Liver (tissue), 3 donors: ENCODE measurements at regions not wholly inside any gene's neighbourhood (a gene's known extent, or its start where the extent isn't known, plus 50 kb on each side); places are given as distances from the start of the nearest gene placed in this dataset.

Experiments
- ATF3 ChIP-seq: IDR thresholded peaks from 2 replicates; pipeline ENCODE4 v1.6.1; 2016; ENCODE audit warnings: antibody characterized with exemption
- CTCF ChIP-seq: fragments of 150-350 bp; IDR thresholded peaks from 2 replicates; pipeline ENCODE4 v1.5.1; 2017; ENCODE audit warnings: improper control_type of control experiment, low read depth, low read length; ENCODE audit not compliant: missing input control
- FOXA1 ChIP-seq: IDR thresholded peaks from 2 replicates; pipeline ENCODE4 v1.6.1; 2016; ENCODE audit warnings: antibody characterized with exemption
- GABPA ChIP-seq, 2 donors: IDR thresholded peaks in 1 of 2; conservative IDR thresholded peaks in 1 of 2; 2 replicates each; pipeline ENCODE4 v1.6.1; 2016; ENCODE audit warnings: antibody characterized with exemption in 2 of 2, mild to moderate bottlenecking in 1 of 2, moderate library complexity in 1 of 2
- JUND ChIP-seq, 2 donors: IDR thresholded peaks; 2 replicates each; pipeline ENCODE4 v1.6.1; 2016; ENCODE audit warnings: antibody characterized with exemption in 2 of 2
- RXRA ChIP-seq, 2 donors: IDR thresholded peaks; 2 replicates each; pipeline ENCODE4 v1.6.1; 2017 to 2018; ENCODE audit warnings: antibody characterized with exemption in 2 of 2, mild to moderate bottlenecking in 1 of 2
- SP1 ChIP-seq: IDR thresholded peaks from 2 replicates; pipeline ENCODE4 v1.6.1; 2018; ENCODE audit warnings: antibody characterized with exemption, mild to moderate bottlenecking
- TAF1 ChIP-seq: conservative IDR thresholded peaks from 2 replicates; pipeline ENCODE4 v1.6.1; 2016; ENCODE audit warnings: antibody characterized with exemption, mild to moderate bottlenecking
- YY1 ChIP-seq: IDR thresholded peaks from 2 replicates; pipeline ENCODE4 v1.6.1; 2016; ENCODE audit warnings: antibody characterized with exemption, mild to moderate bottlenecking
- TF ChIP-seq, protein P1 (sequence below): IDR thresholded peaks from 2 replicates; pipeline ENCODE4 v1.6.1; 2016; ENCODE audit warnings: antibody characterized with exemption
- TF ChIP-seq, protein P2 (sequence below): IDR thresholded peaks from 2 replicates; pipeline ENCODE4 v1.6.1; 2016; ENCODE audit warnings: antibody characterized with exemption, mild to moderate bottlenecking
- donor health status: healthy.
- donor health status: healthy.

DNA sequence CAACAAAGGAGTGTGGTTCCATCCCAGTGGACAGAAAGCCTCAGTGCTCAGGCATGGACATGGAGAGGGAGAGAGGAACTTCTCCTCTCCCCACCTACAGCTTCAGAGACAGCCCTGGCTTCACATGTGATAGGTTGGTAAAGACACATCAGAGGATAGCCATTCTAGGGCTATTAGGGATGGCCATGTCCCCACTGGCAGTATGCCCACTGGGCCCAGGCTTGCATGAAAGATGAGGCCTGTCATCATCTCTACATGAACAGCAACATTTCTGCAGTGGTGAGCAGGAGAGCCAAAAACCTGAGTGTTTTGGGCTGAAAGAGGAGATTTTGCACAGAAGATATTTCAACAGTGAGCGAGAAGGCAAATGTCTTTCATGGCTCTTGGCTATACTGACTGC lies 517.2 kb downstream of the NR4A2 start:
- TF ChIP-seq CTCF (no peak), ATF3 (no peak), YY1 (no peak), RXRA (IDR thresholded peaks at IDR 0.05) (no peak), JUND (IDR thresholded peaks at IDR 0.05) (no peak), FOXA1 (no peak), SP1 (no peak), TAF1 (no peak), GABPA (IDR thresholded peaks at IDR 0.05 in 1 of 2, conservative IDR thresholded peaks at IDR 0.05 in 1 of 2) (no peak)
- TF ChIP-seq, protein P1, sequence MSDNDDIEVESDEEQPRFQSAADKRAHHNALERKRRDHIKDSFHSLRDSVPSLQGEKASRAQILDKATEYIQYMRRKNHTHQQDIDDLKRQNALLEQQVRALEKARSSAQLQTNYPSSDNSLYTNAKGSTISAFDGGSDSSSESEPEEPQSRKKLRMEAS = no peak
- TF ChIP-seq, protein P2, sequence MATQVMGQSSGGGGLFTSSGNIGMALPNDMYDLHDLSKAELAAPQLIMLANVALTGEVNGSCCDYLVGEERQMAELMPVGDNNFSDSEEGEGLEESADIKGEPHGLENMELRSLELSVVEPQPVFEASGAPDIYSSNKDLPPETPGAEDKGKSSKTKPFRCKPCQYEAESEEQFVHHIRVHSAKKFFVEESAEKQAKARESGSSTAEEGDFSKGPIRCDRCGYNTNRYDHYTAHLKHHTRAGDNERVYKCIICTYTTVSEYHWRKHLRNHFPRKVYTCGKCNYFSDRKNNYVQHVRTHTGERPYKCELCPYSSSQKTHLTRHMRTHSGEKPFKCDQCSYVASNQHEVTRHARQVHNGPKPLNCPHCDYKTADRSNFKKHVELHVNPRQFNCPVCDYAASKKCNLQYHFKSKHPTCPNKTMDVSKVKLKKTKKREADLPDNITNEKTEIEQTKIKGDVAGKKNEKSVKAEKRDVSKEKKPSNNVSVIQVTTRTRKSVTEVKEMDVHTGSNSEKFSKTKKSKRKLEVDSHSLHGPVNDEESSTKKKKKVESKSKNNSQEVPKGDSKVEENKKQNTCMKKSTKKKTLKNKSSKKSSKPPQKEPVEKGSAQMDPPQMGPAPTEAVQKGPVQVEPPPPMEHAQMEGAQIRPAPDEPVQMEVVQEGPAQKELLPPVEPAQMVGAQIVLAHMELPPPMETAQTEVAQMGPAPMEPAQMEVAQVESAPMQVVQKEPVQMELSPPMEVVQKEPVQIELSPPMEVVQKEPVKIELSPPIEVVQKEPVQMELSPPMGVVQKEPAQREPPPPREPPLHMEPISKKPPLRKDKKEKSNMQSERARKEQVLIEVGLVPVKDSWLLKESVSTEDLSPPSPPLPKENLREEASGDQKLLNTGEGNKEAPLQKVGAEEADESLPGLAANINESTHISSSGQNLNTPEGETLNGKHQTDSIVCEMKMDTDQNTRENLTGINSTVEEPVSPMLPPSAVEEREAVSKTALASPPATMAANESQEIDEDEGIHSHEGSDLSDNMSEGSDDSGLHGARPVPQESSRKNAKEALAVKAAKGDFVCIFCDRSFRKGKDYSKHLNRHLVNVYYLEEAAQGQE = no peak
